Muscle of leg (tissue), 3 donors: ENCODE measurements at regions not wholly inside any gene's neighbourhood (a gene's known extent, or its start where the extent isn't known, plus 50 kb on each side); places are given as distances from the start of the nearest gene placed in this dataset.

Source experiments
- DNase-seq: peaks from one replicate; pipeline ENCODE4 v3.0.0; 2013
- H3K27ac ChIP-seq: one replicate; pipeline ENCODE4 v1.5.1; 2013; ENCODE audit warnings: mild to moderate bottlenecking, low read length, control low read depth
- H3K27me3 ChIP-seq: one replicate; pipeline ENCODE4 v1.6.1; 2013; ENCODE audit warnings: low read length; ENCODE audit not compliant: control insufficient read depth, insufficient read depth
- H3K36me3 ChIP-seq: one replicate; pipeline ENCODE4 v1.6.1; 2013; ENCODE audit warnings: low read length; ENCODE audit not compliant: control insufficient read depth, insufficient read depth
- H3K4me1 ChIP-seq: one replicate; pipeline ENCODE4 v1.6.1; 2013; ENCODE audit warnings: low read length; ENCODE audit not compliant: control insufficient read depth, insufficient read depth
- H3K4me3 ChIP-seq: one replicate; pipeline ENCODE4 v1.5.1; 2013; ENCODE audit warnings: low read length, control low read depth
- H3K9me3 ChIP-seq: replicated peaks from 2 replicates; pipeline ENCODE4 v1.6.1; 2013; ENCODE audit warnings: low read depth, low read length; ENCODE audit not compliant: control insufficient read depth
- WGBS: methylation state at CpG from one replicate; pipeline ENCODE4 v1.1.5; 2013; ENCODE audit warnings: missing lambda C conversion rate; ENCODE audit not compliant: insufficient coverage; 5-methylcytosine and 5-hydroxymethylcytosine counted together

DNA sequence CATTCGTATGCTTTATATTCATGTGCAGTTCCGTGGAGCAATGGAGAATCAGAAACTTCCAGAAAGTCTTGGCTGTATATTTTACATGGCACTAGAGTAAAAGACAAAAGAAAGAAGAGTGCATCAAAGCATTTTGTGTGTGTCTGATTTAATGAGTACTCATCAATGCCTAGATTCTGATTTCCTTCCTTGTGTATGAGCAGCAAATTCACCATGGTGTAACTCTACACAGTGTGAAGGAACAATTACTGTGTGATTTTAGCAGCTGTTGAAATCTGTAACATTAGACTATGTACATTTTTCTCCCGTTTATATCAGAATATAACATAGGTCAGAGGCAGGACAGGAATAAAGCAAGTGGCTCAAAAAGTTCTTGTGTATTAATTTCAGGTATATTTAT lies 102.0 kb upstream of the TSC22D2 start:
- Histone ChIP-seq H3K4me1 (peaks cover 22% of the 10 kb centered on the region), H3K9me3 (no peaks in the 10 kb centered on the region), H3K27me3 (no peaks in the 10 kb centered on the region), H3K36me3 (no peaks in the 10 kb centered on the region), H3K4me3 (no peak overlapping the region), H3K27ac (peak overlapping the region; percentile 67)
- no CpG with 5 or more reads among the region's 3 CpGs for WGBS
- DNase-seq, result peak; percentile 63

GRCh38 chr3:150303768-150304167 lies 104.3 kb upstream of the TSC22D2 start:
- Histone ChIP-seq H3K4me1 (peaks cover 24% of the 10 kb centered on the region), H3K27me3 (no peaks in the 10 kb centered on the region), H3K4me3 (no peak overlapping the region), H3K27ac (no peak overlapping the region), H3K9me3 (no peaks in the 10 kb centered on the region), H3K36me3 (no peaks in the 10 kb centered on the region)
- DNase-seq, result no peak
- no CpG with 5 or more reads among the region's 3 CpGs for WGBS

DNA sequence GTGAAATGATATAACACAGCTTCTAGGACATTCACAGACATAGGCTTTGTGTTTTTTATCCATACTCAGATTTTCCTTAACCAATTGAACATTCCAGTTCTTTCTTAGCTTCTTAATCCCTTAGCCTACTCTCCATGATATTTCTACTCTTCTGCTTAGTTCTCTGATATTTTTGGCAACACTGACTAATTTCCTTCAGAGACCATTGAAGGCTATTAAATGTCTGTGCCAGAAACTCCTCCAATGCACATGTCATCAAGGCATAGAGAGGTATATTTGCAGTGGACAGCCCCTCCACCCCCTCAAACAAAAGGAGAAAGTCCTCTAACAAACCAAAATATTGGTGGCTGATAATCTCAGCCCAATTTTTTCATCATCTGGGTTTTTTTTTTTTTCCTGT lies 105.9 kb upstream of the TSC22D2 start:
- H3K27me3 ChIP-seq, result no peaks in the 10 kb centered on the region

DNA sequence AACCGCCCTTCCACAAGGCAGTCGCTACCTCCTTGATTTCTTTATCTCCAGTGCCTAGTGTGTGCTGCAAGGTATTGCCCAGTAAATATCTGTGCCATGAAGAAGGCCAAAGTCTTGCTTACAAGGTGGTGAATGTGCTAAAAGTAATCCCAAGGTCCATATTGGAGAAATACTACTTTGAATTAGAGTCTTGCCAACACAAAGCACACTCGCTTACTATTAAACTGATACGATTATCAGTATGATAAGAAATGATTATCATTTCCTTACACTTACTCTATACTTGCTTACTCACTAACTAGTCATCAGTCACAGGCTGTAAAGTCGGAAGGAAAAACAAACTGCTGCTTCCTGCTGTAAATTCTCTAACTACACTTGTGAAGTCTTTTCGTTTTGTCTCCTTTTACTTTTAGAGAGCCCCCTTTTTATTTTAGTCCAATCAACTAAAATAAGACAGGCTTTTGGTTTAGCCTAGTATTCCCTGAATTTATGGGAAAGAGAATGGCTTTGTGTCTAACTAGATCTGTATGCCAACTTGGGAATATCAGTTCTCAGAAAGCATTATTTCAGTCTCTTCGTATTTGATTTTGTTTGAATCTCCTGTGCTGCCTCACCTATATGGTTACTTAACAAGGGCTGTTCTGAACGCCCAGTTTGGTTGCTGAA lies 107.1 kb upstream of the TSC22D2 start:
- no peak overlapping the region for H3K4me3 ChIP-seq
- H3K36me3 ChIP-seq, result no peaks in the 10 kb centered on the region
- DNase-seq, result no peak
- H3K9me3 ChIP-seq, result no peaks in the 10 kb centered on the region
- no peak overlapping the region for H3K27ac ChIP-seq
- peaks cover 6% of the 10 kb centered on the region for H3K4me1 ChIP-seq
- H3K27me3 ChIP-seq, result no peaks in the 10 kb centered on the region
- no CpG with 5 or more reads among the region's 8 CpGs for WGBS

More for the DNA sequence above, 105.9 kb upstream of the TSC22D2 start:
- no peaks in the 10 kb centered on the region for H3K36me3 ChIP-seq
- peaks cover 9% of the 10 kb centered on the region for H3K4me1 ChIP-seq
- DNase-seq, result no peak
- no peak overlapping the region for H3K4me3 ChIP-seq
- no peak overlapping the region for H3K27ac ChIP-seq
- no peaks in the 10 kb centered on the region for H3K9me3 ChIP-seq

- Histone ChIP-seq H3K9me3 (no peaks in the 10 kb centered on the region), H3K27me3 (no peaks in the 10 kb centered on the region), H3K4me3 (no peak overlapping the region), H3K27ac (no peak overlapping the region), H3K4me1 (peaks cover 6% of the 10 kb centered on the region), H3K36me3 (no peaks in the 10 kb centered on the region)
- no peak for DNase-seq
- no CpG with 5 or more reads among the region's 2 CpGs for WGBS
Observed at GRCh38 chr3:150300388-150300787, 107.7 kb upstream of the TSC22D2 start.

DNA sequence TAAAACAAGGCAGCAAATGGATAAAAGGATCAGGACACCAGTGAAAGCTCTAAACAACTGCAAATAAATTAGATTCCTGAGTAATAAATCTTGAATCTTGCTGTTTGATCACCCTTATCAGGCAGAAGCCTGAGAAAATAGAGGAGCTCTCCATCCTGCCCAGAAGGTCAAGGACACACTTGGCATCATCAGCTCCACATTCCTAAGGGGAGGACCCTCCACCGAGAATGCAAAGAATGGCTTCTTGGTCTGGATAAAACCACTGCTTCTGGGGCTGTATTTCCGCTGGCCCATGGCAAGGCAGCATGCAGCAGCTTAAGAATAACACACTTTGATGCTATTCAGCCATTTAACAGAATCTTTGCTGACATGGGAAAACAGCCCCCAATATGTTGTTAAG lies 108.9 kb upstream of the TSC22D2 start:
- H3K27me3 ChIP-seq, result no peaks in the 10 kb centered on the region
- no peak overlapping the region for H3K4me3 ChIP-seq
- H3K27ac ChIP-seq, result no peak overlapping the region
- H3K4me1 ChIP-seq, result peaks cover 12% of the 10 kb centered on the region
- no CpG with 5 or more reads among the region's 2 CpGs for WGBS
- no peaks in the 10 kb centered on the region for H3K36me3 ChIP-seq
- DNase-seq, result no peak
- no peaks in the 10 kb centered on the region for H3K9me3 ChIP-seq

- DNase-seq, result no peak
- H3K9me3 ChIP-seq, result no peaks in the 10 kb centered on the region
- no CpG with 5 or more reads among the region's 3 CpGs for WGBS
- H3K4me3 ChIP-seq, result no peak overlapping the region
- H3K27ac ChIP-seq, result no peak overlapping the region
- no peaks in the 10 kb centered on the region for H3K36me3 ChIP-seq
- peaks cover 19% of the 10 kb centered on the region for H3K4me1 ChIP-seq
- no peaks in the 10 kb centered on the region for H3K27me3 ChIP-seq
Observed at GRCh38 chr3:150296966-150297365, 111.1 kb upstream of the TSC22D2 start.

GRCh38 chr3:150296123-150296735 lies 111.9 kb upstream of the TSC22D2 start:
- peak; percentile 82 for DNase-seq
- no peaks in the 10 kb centered on the region for H3K27me3 ChIP-seq
- peaks cover 19% of the 10 kb centered on the region for H3K4me1 ChIP-seq
- no peaks in the 10 kb centered on the region for H3K9me3 ChIP-seq
- H3K27ac ChIP-seq, result no peak overlapping the region
- no peak overlapping the region for H3K4me3 ChIP-seq
- no peaks in the 10 kb centered on the region for H3K36me3 ChIP-seq
- no CpG with 5 or more reads among the region's 5 CpGs for WGBS

- no peak overlapping the region for H3K4me3 ChIP-seq
- peak overlapping the region; percentile 81 for H3K27ac ChIP-seq
- no peaks in the 10 kb centered on the region for H3K36me3 ChIP-seq
- peaks cover 17% of the 10 kb centered on the region for H3K4me1 ChIP-seq
- DNase-seq, result peak; percentile 87
- no peaks in the 10 kb centered on the region for H3K27me3 ChIP-seq
- 0% methylated on average over 1 of the region's 7 CpGs for WGBS
- H3K9me3 ChIP-seq, result no peaks in the 10 kb centered on the region
Observed at GRCh38 chr3:150293401-150294001, 114.6 kb upstream of the TSC22D2 start.

DNA sequence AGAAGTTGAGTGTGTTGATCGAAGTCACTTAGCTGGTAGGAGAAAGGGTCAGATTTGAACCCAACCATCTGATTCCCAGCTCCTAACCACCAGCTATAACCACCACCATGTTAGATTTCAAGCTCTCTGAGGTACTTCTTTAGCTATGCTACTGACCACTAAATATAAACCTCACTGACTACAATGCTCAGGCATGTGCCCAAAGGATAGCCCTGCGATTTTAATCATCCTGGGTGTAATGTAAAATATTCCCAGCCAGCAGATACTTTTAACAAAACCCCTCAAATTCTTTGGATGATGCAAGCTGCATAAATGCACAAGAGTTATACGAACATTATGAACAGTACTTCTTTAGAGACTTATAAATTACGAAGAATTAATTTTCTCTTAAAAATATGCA lies 115.2 kb upstream of the TSC22D2 start:
- DNase-seq, result no peak
- Histone ChIP-seq H3K4me3 (no peak overlapping the region), H3K27me3 (no peaks in the 10 kb centered on the region), H3K9me3 (no peaks in the 10 kb centered on the region), H3K36me3 (no peaks in the 10 kb centered on the region), H3K4me1 (peaks cover 17% of the 10 kb centered on the region), H3K27ac (peak overlapping the region; percentile 81)
- WGBS, result 0% methylated on average over 1 of the region's 4 CpGs
